OCI-LY3 (cell line): ENCODE measurements at regions not wholly inside any gene's neighbourhood (a gene's known extent, or its start where the extent isn't known, plus 50 kb on each side); places are given as distances from the start of the nearest gene placed in this dataset.

Source experiments
- H2AFZ ChIP-seq: fragments of 200-600, 300-600 bp; shearing (Covaris generic); 2 replicates; pipeline ENCODE4 v1.6.0; 2014; ENCODE audit warnings: antibody characterized with exemption, low read depth, low read length
- H3K27ac ChIP-seq: fragments of 200-600, 300-600 bp; sonication (generic); 2 replicates; pipeline ENCODE4 v1.5.1; 2014; ENCODE audit warnings: mild to moderate bottlenecking, low read length, moderate library complexity, mixed read lengths
- H3K27me3 ChIP-seq: fragments of 200-600, 300-600 bp; sonication (generic); 2 replicates; pipeline ENCODE4 v1.6.1; 2014; ENCODE audit warnings: low read depth, low read length, mixed read lengths
- H3K36me3 ChIP-seq: fragments of 200-600, 300-600 bp; sonication (generic); replicated peaks from 2 replicates; pipeline ENCODE3; 2014; ENCODE audit warnings: low read depth, low read length, mixed read lengths
- H3K4me1 ChIP-seq: fragments of 300-600, 200-600 bp; sonication (generic); 2 replicates; pipeline ENCODE4 v1.6.1; 2014; ENCODE audit warnings: low read length, mixed read lengths
- H3K4me2 ChIP-seq: fragments of 200-600, 300-600 bp; sonication (generic); 2 replicates; pipeline ENCODE4 v1.6.1; 2014; ENCODE audit warnings: low read length, mixed read lengths
- H3K4me3 ChIP-seq: fragments of 300-600, 200-600 bp; sonication (generic); 2 replicates; pipeline ENCODE4 v1.5.1; 2014; ENCODE audit warnings: antibody characterized with exemption, mild to moderate bottlenecking, low read length, moderate library complexity
- H3K79me2 ChIP-seq: fragments of 300-600, 200-600 bp; shearing (Covaris generic); 2 replicates; pipeline ENCODE4 v1.6.1; 2014; ENCODE audit warnings: mild to moderate bottlenecking, low read length, mixed read lengths
- H3K9ac ChIP-seq: fragments of 300-600, 200-600 bp; shearing (Covaris generic); 2 replicates; pipeline ENCODE4 v1.6.0; 2014; ENCODE audit warnings: mild to moderate bottlenecking, low read length, moderate library complexity
- H3K9me3 ChIP-seq: fragments of 200-600, 300-600 bp; shearing (Covaris generic); 2 replicates; pipeline ENCODE4 v1.6.1; 2014; ENCODE audit warnings: low read length, mixed read lengths; ENCODE audit not compliant: insufficient read depth
- H4K20me1 ChIP-seq: fragments of 200-600, 300-600 bp; sonication (generic); 2 replicates; pipeline ENCODE4 v1.6.1; 2016; ENCODE audit warnings: low read length, mixed read lengths; ENCODE audit not compliant: insufficient read depth
- EZH2phosphoT487 ChIP-seq: fragments of 200-600 bp; shearing (Covaris generic); IDR thresholded peaks from 2 replicates; pipeline ENCODE4 v1.6.1; 2018; ENCODE audit warnings: antibody characterized with exemption, mixed run types, low read depth
- TF ChIP-seq, protein P1 (sequence below): fragments of 200-600, 300-600 bp; sonication (generic); IDR thresholded peaks from 2 replicates; pipeline ENCODE4 v1.5.1; 2014; ENCODE audit warnings: antibody characterized with exemption, low read length, low read depth

GRCh38 chrX:147770858-147771257 lies 140.9 kb upstream of the FMR1 start:
- Histone ChIP-seq H3K4me3 (no peak overlapping the region), H3K9ac (no peak overlapping the region), H3K27ac (no peak overlapping the region), H3K4me2 (no peak overlapping the region), H2AFZ (no peak overlapping the region), H4K20me1 (no peaks in the 10 kb centered on the region), H3K36me3 (no peaks in the 10 kb centered on the region), H3K4me1 (no peaks in the 10 kb centered on the region), H3K27me3 (no peaks in the 10 kb centered on the region), H3K79me2 (no peaks in the 10 kb centered on the region), H3K9me3 (no peaks in the 10 kb centered on the region)
- TF ChIP-seq, protein P1, sequence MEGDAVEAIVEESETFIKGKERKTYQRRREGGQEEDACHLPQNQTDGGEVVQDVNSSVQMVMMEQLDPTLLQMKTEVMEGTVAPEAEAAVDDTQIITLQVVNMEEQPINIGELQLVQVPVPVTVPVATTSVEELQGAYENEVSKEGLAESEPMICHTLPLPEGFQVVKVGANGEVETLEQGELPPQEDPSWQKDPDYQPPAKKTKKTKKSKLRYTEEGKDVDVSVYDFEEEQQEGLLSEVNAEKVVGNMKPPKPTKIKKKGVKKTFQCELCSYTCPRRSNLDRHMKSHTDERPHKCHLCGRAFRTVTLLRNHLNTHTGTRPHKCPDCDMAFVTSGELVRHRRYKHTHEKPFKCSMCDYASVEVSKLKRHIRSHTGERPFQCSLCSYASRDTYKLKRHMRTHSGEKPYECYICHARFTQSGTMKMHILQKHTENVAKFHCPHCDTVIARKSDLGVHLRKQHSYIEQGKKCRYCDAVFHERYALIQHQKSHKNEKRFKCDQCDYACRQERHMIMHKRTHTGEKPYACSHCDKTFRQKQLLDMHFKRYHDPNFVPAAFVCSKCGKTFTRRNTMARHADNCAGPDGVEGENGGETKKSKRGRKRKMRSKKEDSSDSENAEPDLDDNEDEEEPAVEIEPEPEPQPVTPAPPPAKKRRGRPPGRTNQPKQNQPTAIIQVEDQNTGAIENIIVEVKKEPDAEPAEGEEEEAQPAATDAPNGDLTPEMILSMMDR = no peak
- TF ChIP-seq EZH2phosphoT487 = no peak

DNA sequence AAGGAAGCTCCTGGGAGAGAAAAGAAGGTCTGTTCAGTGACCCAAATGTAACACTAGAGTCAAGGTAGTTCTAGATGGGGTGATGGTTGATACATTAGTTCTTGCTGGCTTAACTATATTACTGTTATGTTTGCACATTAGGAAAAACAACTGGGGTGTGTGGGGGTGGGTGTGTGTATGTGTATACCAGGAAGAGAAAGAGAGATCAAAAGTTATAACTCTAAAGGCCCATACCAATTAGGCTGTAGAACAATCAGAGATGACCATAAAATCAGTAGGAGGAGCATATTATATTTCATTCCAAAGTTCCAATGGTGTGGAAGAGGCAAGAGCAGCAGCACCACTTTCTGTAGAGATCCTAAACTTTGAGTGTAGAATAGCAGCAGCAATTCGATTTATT lies 134.7 kb upstream of the FMR1 start:
- H3K4me1 ChIP-seq = no peaks in the 10 kb centered on the region
- no peak overlapping the region for H3K4me3 ChIP-seq
- no peak for TF ChIP-seq EZH2phosphoT487
- TF ChIP-seq, protein P1 = no peak
- H4K20me1 ChIP-seq = no peaks in the 10 kb centered on the region
- H3K79me2 ChIP-seq = no peaks in the 10 kb centered on the region
- no peak overlapping the region for H3K9ac ChIP-seq
- H3K4me2 ChIP-seq = no peak overlapping the region
- no peak overlapping the region for H2AFZ ChIP-seq
- H3K9me3 ChIP-seq = no peaks in the 10 kb centered on the region
- no peaks in the 10 kb centered on the region for H3K27me3 ChIP-seq
- H3K27ac ChIP-seq = no peak overlapping the region
- no peaks in the 10 kb centered on the region for H3K36me3 ChIP-seq

DNA sequence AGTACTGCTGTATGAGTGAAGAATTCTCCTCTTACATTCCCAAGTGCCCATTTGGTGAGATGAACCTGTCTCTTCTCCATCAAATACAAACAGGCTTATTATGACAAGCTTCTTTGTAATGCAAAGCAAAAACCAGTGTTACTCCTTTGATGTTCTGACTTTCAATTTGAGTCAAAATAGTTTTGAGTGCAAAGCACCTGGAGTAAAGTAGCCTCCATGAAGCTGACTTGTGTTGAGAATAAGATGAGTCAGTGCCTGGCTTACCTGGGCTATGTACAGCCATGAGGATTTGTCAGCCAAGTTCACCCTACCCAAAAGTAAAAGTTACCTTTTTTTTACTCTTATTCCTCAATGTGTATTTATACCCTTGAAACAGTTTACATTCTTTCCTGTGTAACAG lies 132.5 kb upstream of the FMR1 start:
- Histone ChIP-seq H3K79me2 (no peaks in the 10 kb centered on the region), H3K27me3 (no peaks in the 10 kb centered on the region), H3K9ac (no peak overlapping the region), H2AFZ (no peak overlapping the region), H3K4me1 (no peaks in the 10 kb centered on the region), H3K36me3 (no peaks in the 10 kb centered on the region), H3K4me3 (no peak overlapping the region), H4K20me1 (no peaks in the 10 kb centered on the region), H3K27ac (no peak overlapping the region), H3K4me2 (no peak overlapping the region), H3K9me3 (no peaks in the 10 kb centered on the region)
- no peak for TF ChIP-seq EZH2phosphoT487
- TF ChIP-seq, protein P1 = no peak

DNA sequence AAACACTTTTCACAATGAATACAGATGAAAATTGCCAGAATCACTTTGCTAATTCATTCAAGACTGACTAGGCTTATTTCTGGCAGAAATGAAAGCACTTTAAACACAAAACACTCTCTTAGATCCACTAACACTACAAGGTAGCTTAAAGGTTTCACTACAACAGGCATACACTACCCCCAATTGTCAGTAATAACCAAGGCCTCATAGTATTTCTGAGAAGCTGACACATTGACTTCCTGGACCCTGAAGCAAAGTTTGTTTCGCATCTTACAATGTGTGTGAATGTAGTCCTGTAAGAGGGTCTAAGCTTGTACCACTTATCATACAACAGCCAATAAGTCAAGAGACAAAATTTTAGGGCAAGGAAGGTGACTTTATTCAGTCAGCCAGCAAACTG lies 129.9 kb upstream of the FMR1 start:
- no peaks in the 10 kb centered on the region for H3K79me2 ChIP-seq
- no peaks in the 10 kb centered on the region for H3K4me1 ChIP-seq
- no peak overlapping the region for H2AFZ ChIP-seq
- H3K9me3 ChIP-seq = no peaks in the 10 kb centered on the region
- no peaks in the 10 kb centered on the region for H3K36me3 ChIP-seq
- no peak overlapping the region for H3K4me3 ChIP-seq
- no peak overlapping the region for H3K4me2 ChIP-seq
- H3K27ac ChIP-seq = no peak overlapping the region
- no peak overlapping the region for H3K9ac ChIP-seq
- H4K20me1 ChIP-seq = no peaks in the 10 kb centered on the region
- H3K27me3 ChIP-seq = no peaks in the 10 kb centered on the region
- no peak for TF ChIP-seq EZH2phosphoT487
- TF ChIP-seq, protein P1 = no peak
